ENCODE measurements at regions not wholly inside any gene's neighbourhood (a gene's known extent, or its start where the extent isn't known, plus 50 kb on each side); places are given as distances from the start of the nearest gene placed in this dataset.

DNA sequence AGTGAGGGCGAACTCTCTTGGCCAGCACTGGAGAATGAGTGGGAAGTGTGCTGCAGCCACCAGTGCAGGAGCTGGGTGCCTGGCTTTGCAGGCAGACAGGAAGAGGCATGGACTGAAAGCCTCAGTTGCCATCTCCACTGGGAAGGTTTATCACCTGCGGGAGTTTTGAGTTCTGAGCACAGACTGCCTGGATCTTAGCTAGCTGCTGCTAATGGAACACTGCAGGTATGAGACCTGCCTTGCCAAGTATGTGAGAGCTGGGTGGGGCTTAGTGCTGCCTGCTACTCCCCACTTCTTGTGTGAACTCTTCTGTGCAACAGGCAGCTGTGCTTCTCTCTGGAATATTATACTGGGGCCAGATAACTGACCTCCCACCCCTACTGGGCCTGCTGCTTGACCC lies 424.1 kb downstream of the TLR4 start:
- FAIRE-seq (no peak), DNase-seq (ENCODE audit: low read depth) (no peak)
- H2AFZ ChIP-seq (ENCODE audit: low read depth, low read length) = no peak overlapping the region
- H3K9me3 Mint-ChIP-seq (ENCODE audit: unreplicated experiment) = no peaks in the 10 kb centered on the region
- no peak overlapping the region for H3K27ac Mint-ChIP-seq (ENCODE audit: unreplicated experiment)
- no peak overlapping the region for H3K4me3 ChIP-seq (ENCODE audit: insufficient read depth, low read depth, low read length)
- no peak overlapping the region for H3K9ac ChIP-seq (ENCODE audit: low read length)
- peaks cover 4% of the 10 kb centered on the region for H3K4me1 Mint-ChIP-seq (ENCODE audit: low read depth, unreplicated experiment)
- no peak for TF ChIP-seq EZH2 (IDR thresholded peaks at IDR 0.05; ENCODE audit: insufficient read depth, low read length)
- TF ChIP-seq, protein P1, sequence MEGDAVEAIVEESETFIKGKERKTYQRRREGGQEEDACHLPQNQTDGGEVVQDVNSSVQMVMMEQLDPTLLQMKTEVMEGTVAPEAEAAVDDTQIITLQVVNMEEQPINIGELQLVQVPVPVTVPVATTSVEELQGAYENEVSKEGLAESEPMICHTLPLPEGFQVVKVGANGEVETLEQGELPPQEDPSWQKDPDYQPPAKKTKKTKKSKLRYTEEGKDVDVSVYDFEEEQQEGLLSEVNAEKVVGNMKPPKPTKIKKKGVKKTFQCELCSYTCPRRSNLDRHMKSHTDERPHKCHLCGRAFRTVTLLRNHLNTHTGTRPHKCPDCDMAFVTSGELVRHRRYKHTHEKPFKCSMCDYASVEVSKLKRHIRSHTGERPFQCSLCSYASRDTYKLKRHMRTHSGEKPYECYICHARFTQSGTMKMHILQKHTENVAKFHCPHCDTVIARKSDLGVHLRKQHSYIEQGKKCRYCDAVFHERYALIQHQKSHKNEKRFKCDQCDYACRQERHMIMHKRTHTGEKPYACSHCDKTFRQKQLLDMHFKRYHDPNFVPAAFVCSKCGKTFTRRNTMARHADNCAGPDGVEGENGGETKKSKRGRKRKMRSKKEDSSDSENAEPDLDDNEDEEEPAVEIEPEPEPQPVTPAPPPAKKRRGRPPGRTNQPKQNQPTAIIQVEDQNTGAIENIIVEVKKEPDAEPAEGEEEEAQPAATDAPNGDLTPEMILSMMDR (IDR thresholded peaks at IDR 0.05; ENCODE audit: insufficient read depth, low read depth, low read length) = no peak
- no peaks in the 10 kb centered on the region for H3K27me3 Mint-ChIP-seq (ENCODE audit: low read depth, unreplicated experiment)
- no peak overlapping the region for H3K4me2 ChIP-seq (ENCODE audit: low read length)
- no peaks in the 10 kb centered on the region for H4K20me1 ChIP-seq (ENCODE audit: insufficient read depth, low read length)
- H3K36me3 Mint-ChIP-seq (ENCODE audit: low read depth, unreplicated experiment) = no peaks in the 10 kb centered on the region
- H3K27ac ChIP-seq (ENCODE audit: low read depth, low read length) = no peak overlapping the region
- H3K79me2 ChIP-seq (ENCODE audit: insufficient read depth, low read length) = no peaks in the 10 kb centered on the region
- no peaks in the 10 kb centered on the region for H3K36me3 ChIP-seq (ENCODE audit: insufficient read depth, low read length)
- no peak overlapping the region for H3K4me3 Mint-ChIP-seq (ENCODE audit: unreplicated experiment)
- no peaks in the 10 kb centered on the region for H3K27me3 ChIP-seq (ENCODE audit: insufficient read depth, low read length)
- H3K4me1 ChIP-seq (ENCODE audit: insufficient read depth, low read length) = no peaks in the 10 kb centered on the region
- no peaks in the 10 kb centered on the region for H3K9me3 ChIP-seq (ENCODE audit: insufficient read depth, low read depth, low read length)

DNA sequence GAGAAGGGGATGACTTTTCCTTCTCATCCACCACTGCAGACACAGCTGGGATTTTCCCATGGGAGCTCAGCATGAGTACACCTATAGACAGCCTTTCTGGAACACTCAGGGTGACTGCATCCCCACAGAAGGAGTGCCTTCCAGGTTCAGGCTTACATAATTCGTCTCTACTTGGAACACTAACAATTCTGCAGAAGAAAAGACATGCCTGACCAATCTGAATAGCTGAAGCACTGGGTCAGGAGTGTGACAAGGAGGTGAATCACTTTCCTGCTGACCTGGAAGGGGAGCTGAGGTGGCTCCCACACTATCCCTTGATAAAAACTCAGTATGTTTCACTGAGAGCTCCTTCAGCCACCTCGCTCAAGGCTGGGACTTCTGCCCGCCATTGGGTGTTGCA lies 425.3 kb downstream of the TLR4 start:
- Mint-ChIP-seq H3K27ac (ENCODE audit: unreplicated experiment) (no peak overlapping the region), H3K27me3 (ENCODE audit: low read depth, unreplicated experiment) (no peaks in the 10 kb centered on the region), H3K4me3 (ENCODE audit: unreplicated experiment) (no peak overlapping the region), H3K9me3 (ENCODE audit: unreplicated experiment) (no peaks in the 10 kb centered on the region), H3K36me3 (ENCODE audit: low read depth, unreplicated experiment) (no peaks in the 10 kb centered on the region), H3K4me1 (ENCODE audit: low read depth, unreplicated experiment) (peaks cover 4% of the 10 kb centered on the region)
- H3K9me3 ChIP-seq (ENCODE audit: insufficient read depth, low read depth, low read length) = no peaks in the 10 kb centered on the region
- H3K27ac ChIP-seq (ENCODE audit: low read depth, low read length) = no peak overlapping the region
- TF ChIP-seq EZH2 (IDR thresholded peaks at IDR 0.05; ENCODE audit: insufficient read depth, low read length) = no peak
- TF ChIP-seq, protein P1 (IDR thresholded peaks at IDR 0.05; ENCODE audit: insufficient read depth, low read depth, low read length) = no peak
- no peak for FAIRE-seq
- H3K4me3 ChIP-seq (ENCODE audit: insufficient read depth, low read depth, low read length) = no peak overlapping the region
- no peaks in the 10 kb centered on the region for H3K27me3 ChIP-seq (ENCODE audit: insufficient read depth, low read length)
- H3K9ac ChIP-seq (ENCODE audit: low read length) = no peak overlapping the region
- H4K20me1 ChIP-seq (ENCODE audit: insufficient read depth, low read length) = no peaks in the 10 kb centered on the region
- H3K4me2 ChIP-seq (ENCODE audit: low read length) = no peak overlapping the region
- DNase-seq (ENCODE audit: low read depth) = no peak
- H2AFZ ChIP-seq (ENCODE audit: low read depth, low read length) = no peak overlapping the region
- H3K79me2 ChIP-seq (ENCODE audit: insufficient read depth, low read length) = no peaks in the 10 kb centered on the region
- no peaks in the 10 kb centered on the region for H3K36me3 ChIP-seq (ENCODE audit: insufficient read depth, low read length)
- H3K4me1 ChIP-seq (ENCODE audit: insufficient read depth, low read length) = no peaks in the 10 kb centered on the region

DNA sequence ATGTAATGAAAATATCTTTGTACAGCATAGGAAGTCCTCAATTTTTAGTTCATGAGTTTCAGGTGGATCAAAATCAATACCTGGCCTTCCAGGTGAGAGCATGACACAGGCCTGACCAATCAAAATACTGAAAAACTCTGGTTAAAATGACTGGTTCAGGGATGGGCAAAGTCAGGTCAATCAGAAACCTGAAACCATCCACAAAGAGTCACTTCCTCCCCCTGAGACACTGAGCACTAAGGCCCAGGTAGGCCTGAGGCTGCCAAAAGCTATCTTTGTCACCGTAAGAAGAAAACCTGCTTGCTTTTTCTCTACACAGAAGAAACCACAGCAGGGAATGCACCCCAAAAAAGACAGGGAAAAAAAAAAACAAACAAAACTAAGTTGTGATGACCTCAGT lies 444.8 kb downstream of the TLR4 start:
- Histone ChIP-seq H3K79me2 (ENCODE audit: insufficient read depth, low read length) (no peaks in the 10 kb centered on the region), H3K4me1 (ENCODE audit: insufficient read depth, low read length) (no peaks in the 10 kb centered on the region), H3K9ac (ENCODE audit: low read length) (no peak overlapping the region), H3K27me3 (ENCODE audit: insufficient read depth, low read length) (no peaks in the 10 kb centered on the region), H3K9me3 (ENCODE audit: insufficient read depth, low read depth, low read length) (no peaks in the 10 kb centered on the region), H3K4me3 (ENCODE audit: insufficient read depth, low read depth, low read length) (no peak overlapping the region), H4K20me1 (ENCODE audit: insufficient read depth, low read length) (no peaks in the 10 kb centered on the region), H3K4me2 (ENCODE audit: low read length) (no peak overlapping the region), H3K36me3 (ENCODE audit: insufficient read depth, low read length) (no peaks in the 10 kb centered on the region), H3K27ac (ENCODE audit: low read depth, low read length) (no peak overlapping the region), H2AFZ (ENCODE audit: low read depth, low read length) (no peak overlapping the region)
- Mint-ChIP-seq H3K4me3 (ENCODE audit: unreplicated experiment) (no peak overlapping the region), H3K27me3 (ENCODE audit: low read depth, unreplicated experiment) (no peaks in the 10 kb centered on the region), H3K27ac (ENCODE audit: unreplicated experiment) (no peak overlapping the region), H3K4me1 (ENCODE audit: low read depth, unreplicated experiment) (no peaks in the 10 kb centered on the region), H3K9me3 (ENCODE audit: unreplicated experiment) (peaks cover 2% of the 10 kb centered on the region), H3K36me3 (ENCODE audit: low read depth, unreplicated experiment) (no peaks in the 10 kb centered on the region)
- no peak for DNase-seq (ENCODE audit: low read depth)
- no peak for TF ChIP-seq EZH2 (IDR thresholded peaks at IDR 0.05; ENCODE audit: insufficient read depth, low read length)
- TF ChIP-seq, protein P1 (IDR thresholded peaks at IDR 0.05; ENCODE audit: insufficient read depth, low read depth, low read length) = no peak
- FAIRE-seq = no peak

Data from astrocyte (in vitro differentiated cells and primary cell).